SK-N-SH treated with all-trans-retinoic acid at 6 μM for 48 hours (cell line): ENCODE measurements at regions not wholly inside any gene's neighbourhood (a gene's known extent, or its start where the extent isn't known, plus 50 kb on each side); places are given as distances from the start of the nearest gene placed in this dataset.

Experiments
- ATAC-seq: fragments of 200-7000 bp; cut with Tn5 transposase; 3 replicates; pipeline ENCODE4 v1.9.1; 2020; ENCODE audit warnings: mild to moderate bottlenecking, moderate library complexity
- ARNTL ChIP-seq: fragments of 450-650 bp; formaldehyde crosslinking; IDR thresholded peaks from 2 replicates; pipeline ENCODE4 v1.5.0; 2020; ENCODE audit warnings: low read depth, mild to moderate bottlenecking, moderate library complexity, borderline replicate concordance
- BACH2 ChIP-seq: fragments of 250-450 bp; sonication (Bioruptor Pico); IDR thresholded peaks from 2 replicates; pipeline ENCODE4 v1.9.0; 2021; ENCODE audit warnings: mild to moderate bottlenecking, borderline replicate concordance
- CSDC2 ChIP-seq: fragments of 250-450 bp; sonication (Bioruptor Pico); IDR thresholded peaks from 2 replicates; pipeline ENCODE4 v1.5.0; 2020; ENCODE audit warnings: mild to moderate bottlenecking, moderate library complexity
- ESRRG ChIP-seq: fragments of 250-450 bp; sonication (Bioruptor Pico); IDR thresholded peaks from 2 replicates; pipeline ENCODE4 v1.6.1; 2021; ENCODE audit warnings: mild to moderate bottlenecking
- GLIS3 ChIP-seq: fragments of 250-450 bp; sonication (Bioruptor Pico); IDR thresholded peaks from 2 replicates; pipeline ENCODE4 v1.5.0; 2020; ENCODE audit warnings: mild to moderate bottlenecking, moderate library complexity
- ISL1 ChIP-seq: fragments of 250-450 bp; sonication (Bioruptor Pico); IDR thresholded peaks from 2 replicates; pipeline ENCODE4 v2.1.2; 2022; ENCODE audit warnings: mild to moderate bottlenecking, moderate library complexity
- OSR1 ChIP-seq: fragments of 250-450 bp; sonication (Bioruptor Pico); IDR thresholded peaks from 2 replicates; pipeline ENCODE4 v1.8.0; 2022; ENCODE audit warnings: moderate library complexity, mild to moderate bottlenecking, inconsistent platforms
- PPARA ChIP-seq: fragments of 250-450 bp; sonication (Bioruptor Pico); IDR thresholded peaks from 2 replicates; pipeline ENCODE4 v1.5.0; 2020; ENCODE audit warnings: mild to moderate bottlenecking, borderline replicate concordance
- RARB ChIP-seq: fragments of 250-450 bp; sonication (Bioruptor Pico); IDR thresholded peaks from 2 replicates; pipeline ENCODE4 v1.8.0; 2021; ENCODE audit warnings: mild to moderate bottlenecking, moderate library complexity
- TCF4 ChIP-seq: fragments of 250-450 bp; sonication (Bioruptor Pico); IDR thresholded peaks from 2 replicates; pipeline ENCODE4 v1.8.0; 2021; ENCODE audit warnings: mild to moderate bottlenecking, moderate library complexity, borderline replicate concordance
- TOX ChIP-seq: fragments of 250-450 bp; sonication (Bioruptor Pico); IDR thresholded peaks from 2 replicates; pipeline ENCODE4 v1.8.0; 2021; ENCODE audit warnings: mild to moderate bottlenecking, moderate library complexity, borderline replicate concordance
- ZC3H10 ChIP-seq: fragments of 250-450 bp; sonication (Bioruptor Pico); IDR thresholded peaks from 2 replicates; pipeline ENCODE4 v1.5.1; 2021; ENCODE audit warnings: mild to moderate bottlenecking, moderate library complexity
- ZFP3 ChIP-seq: fragments of 250-450 bp; sonication (Bioruptor Pico); IDR thresholded peaks from 2 replicates; pipeline ENCODE4 v1.5.0; 2020; ENCODE audit warnings: mild to moderate bottlenecking, moderate library complexity
- ZFP30 ChIP-seq: fragments of 450-650 bp; formaldehyde crosslinking; IDR thresholded peaks from 2 replicates; pipeline ENCODE4 v1.5.0; 2022; ENCODE audit warnings: mild to moderate bottlenecking, moderate library complexity
- ZNF565 ChIP-seq: fragments of 450-650 bp; formaldehyde crosslinking; conservative IDR thresholded peaks from 2 replicates; pipeline ENCODE4 v1.5.0; 2020; ENCODE audit warnings: low read depth, mild to moderate bottlenecking, moderate library complexity
- ZNF70 ChIP-seq: fragments of 450-650 bp; formaldehyde crosslinking; IDR thresholded peaks from 2 replicates; pipeline ENCODE4 v1.5.0; 2020; ENCODE audit warnings: mild to moderate bottlenecking, moderate library complexity
- ZNF8 ChIP-seq: fragments of 450-650 bp; formaldehyde crosslinking; IDR thresholded peaks from 2 replicates; pipeline ENCODE4 v1.5.0; 2020; ENCODE audit warnings: mild to moderate bottlenecking, moderate library complexity
- TF ChIP-seq, protein P1 (sequence below): fragments of 250-450 bp; sonication (Bioruptor Pico); IDR thresholded peaks from 2 replicates; pipeline ENCODE4 v1.5.1; 2021; ENCODE audit warnings: mild to moderate bottlenecking, moderate library complexity
- TF ChIP-seq, protein P2 (sequence below): fragments of 250-450 bp; sonication (Bioruptor Pico); IDR thresholded peaks from 2 replicates; pipeline ENCODE4 v1.5.1; 2020; ENCODE audit warnings: low read depth, mild to moderate bottlenecking, moderate library complexity
- TF ChIP-seq, protein P3 (sequence below): fragments of 250-450 bp; sonication (Bioruptor Pico); IDR thresholded peaks from 2 replicates; pipeline ENCODE4 v1.8.0; 2021; ENCODE audit warnings: low read depth, mild to moderate bottlenecking, moderate library complexity, borderline replicate concordance
- TF ChIP-seq, protein P4 (sequence below): fragments of 250-450 bp; sonication (Bioruptor Pico); IDR thresholded peaks from 2 replicates; pipeline ENCODE4 v1.8.0; 2020; ENCODE audit warnings: mild to moderate bottlenecking, moderate library complexity, borderline replicate concordance

DNA sequence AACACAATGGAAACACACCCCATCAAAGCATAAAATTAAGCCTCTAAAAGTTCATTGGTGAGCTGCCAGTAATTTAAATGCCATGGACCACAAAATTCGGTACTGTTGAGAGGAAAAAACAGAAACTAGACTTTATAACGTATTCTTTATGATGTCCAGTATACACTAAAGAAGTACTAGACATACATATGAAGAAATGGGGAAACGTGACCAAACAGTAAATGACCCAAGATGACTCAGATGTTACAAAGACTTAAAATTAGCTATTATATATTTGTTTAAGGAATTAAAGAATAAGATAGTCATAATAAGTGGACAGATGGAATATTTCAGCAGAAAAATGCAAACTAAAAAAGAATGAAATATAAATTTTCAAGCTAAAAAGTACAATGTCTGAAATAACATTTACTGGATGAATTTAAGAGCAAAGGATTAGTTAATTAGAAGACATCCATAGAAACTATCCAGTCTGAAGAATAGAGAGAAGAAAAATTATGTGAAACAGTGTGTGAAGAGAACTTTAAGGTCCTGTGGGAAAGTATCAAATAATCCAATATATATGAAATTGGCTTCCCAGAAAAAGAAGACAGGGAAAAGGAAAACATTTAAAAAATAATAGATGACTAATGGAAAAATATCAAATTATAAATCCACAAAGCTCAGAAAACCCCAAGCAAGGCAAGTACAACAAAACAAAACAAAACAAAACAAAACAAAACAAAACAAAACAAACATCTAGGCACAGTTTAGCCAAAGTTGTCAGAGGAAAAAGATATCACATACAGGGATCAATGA is 69.4 kb downstream of the SAMD9 start:
- TF ChIP-seq ZNF8 (CRISPR knock-in tag): no peak
- no peak for TF ChIP-seq ZC3H10 (CRISPR knock-in tag)
- no peak for TF ChIP-seq PPARA (CRISPR knock-in tag)
- TF ChIP-seq ZFP30 (CRISPR knock-in tag): no peak
- TF ChIP-seq CSDC2 (CRISPR knock-in tag): no peak
- no peak for TF ChIP-seq ISL1 (CRISPR knock-in tag)
- TF ChIP-seq TCF4 (CRISPR knock-in tag): no peak
- TF ChIP-seq ZFP3 (CRISPR knock-in tag): no peak
- no peak for TF ChIP-seq ARNTL (CRISPR knock-in tag)
- no peak for TF ChIP-seq TOX (CRISPR knock-in tag)
- TF ChIP-seq, protein P1, sequence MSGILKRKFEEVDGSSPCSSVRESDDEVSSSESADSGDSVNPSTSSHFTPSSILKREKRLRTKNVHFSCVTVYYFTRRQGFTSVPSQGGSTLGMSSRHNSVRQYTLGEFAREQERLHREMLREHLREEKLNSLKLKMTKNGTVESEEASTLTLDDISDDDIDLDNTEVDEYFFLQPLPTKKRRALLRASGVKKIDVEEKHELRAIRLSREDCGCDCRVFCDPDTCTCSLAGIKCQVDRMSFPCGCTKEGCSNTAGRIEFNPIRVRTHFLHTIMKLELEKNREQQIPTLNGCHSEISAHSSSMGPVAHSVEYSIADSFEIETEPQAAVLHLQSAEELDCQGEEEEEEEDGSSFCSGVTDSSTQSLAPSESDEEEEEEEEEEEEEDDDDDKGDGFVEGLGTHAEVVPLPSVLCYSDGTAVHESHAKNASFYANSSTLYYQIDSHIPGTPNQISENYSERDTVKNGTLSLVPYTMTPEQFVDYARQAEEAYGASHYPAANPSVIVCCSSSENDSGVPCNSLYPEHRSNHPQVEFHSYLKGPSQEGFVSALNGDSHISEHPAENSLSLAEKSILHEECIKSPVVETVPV (CRISPR knock-in tag): no peak
- TF ChIP-seq, protein P2, sequence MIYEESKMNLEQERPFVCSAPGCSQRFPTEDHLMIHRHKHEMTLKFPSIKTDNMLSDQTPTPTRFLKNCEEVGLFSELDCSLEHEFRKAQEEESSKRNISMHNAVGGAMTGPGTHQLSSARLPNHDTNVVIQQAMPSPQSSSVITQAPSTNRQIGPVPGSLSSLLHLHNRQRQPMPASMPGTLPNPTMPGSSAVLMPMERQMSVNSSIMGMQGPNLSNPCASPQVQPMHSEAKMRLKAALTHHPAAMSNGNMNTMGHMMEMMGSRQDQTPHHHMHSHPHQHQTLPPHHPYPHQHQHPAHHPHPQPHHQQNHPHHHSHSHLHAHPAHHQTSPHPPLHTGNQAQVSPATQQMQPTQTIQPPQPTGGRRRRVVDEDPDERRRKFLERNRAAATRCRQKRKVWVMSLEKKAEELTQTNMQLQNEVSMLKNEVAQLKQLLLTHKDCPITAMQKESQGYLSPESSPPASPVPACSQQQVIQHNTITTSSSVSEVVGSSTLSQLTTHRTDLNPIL: no peak
- no peak for TF ChIP-seq ZNF565 (CRISPR knock-in tag)
- TF ChIP-seq RARB (CRISPR knock-in tag): no peak
- TF ChIP-seq, all 23 proteins: peak for 0
- ATAC-seq: no peak

DNA sequence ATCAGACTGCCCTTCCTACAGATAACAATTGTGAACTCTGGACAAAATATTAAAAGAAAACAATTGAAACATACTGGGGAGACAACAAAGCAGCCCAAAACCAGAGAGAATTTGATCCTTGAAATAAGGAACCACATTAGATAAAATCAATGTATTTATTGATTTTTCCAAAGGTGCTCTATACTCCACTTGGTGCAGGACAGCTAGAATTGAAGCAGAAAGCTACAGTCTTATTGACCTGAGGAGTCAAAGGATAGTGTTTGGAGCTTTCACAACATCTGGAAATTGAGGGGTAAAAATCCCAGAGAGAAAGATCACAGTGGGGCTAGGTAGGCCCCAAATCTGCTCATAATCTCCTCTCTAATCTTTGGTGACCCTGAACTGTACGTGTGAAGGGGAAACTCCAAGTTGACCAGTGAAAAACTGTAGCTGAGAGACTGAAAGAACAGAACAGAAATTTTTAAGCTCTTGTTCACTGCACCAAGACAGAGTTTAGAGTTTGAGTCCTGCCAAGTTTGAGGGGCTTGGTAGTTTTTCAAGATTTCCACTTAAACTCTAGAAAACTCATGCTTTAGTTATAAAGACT is 70.2 kb downstream of the SAMD9 start:
- TF ChIP-seq ZNF565 (CRISPR knock-in tag) (no peak), GLIS3 (CRISPR knock-in tag) (no peak), ZNF70 (CRISPR knock-in tag) (no peak), ZFP3 (CRISPR knock-in tag) (no peak), ZC3H10 (CRISPR knock-in tag) (no peak), ESRRG (CRISPR knock-in tag) (no peak), ISL1 (CRISPR knock-in tag) (no peak)
- TF ChIP-seq, protein P3, sequence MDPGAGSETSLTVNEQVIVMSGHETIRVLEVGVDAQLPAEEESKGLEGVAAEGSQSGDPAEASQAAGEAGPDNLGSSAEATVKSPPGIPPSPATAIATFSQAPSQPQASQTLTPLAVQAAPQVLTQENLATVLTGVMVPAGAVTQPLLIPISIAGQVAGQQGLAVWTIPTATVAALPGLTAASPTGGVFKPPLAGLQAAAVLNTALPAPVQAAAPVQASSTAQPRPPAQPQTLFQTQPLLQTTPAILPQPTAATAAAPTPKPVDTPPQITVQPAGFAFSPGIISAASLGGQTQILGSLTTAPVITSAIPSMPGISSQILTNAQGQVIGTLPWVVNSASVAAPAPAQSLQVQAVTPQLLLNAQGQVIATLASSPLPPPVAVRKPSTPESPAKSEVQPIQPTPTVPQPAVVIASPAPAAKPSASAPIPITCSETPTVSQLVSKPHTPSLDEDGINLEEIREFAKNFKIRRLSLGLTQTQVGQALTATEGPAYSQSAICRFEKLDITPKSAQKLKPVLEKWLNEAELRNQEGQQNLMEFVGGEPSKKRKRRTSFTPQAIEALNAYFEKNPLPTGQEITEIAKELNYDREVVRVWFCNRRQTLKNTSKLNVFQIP (CRISPR knock-in tag): no peak
- no peak for ATAC-seq

DNA sequence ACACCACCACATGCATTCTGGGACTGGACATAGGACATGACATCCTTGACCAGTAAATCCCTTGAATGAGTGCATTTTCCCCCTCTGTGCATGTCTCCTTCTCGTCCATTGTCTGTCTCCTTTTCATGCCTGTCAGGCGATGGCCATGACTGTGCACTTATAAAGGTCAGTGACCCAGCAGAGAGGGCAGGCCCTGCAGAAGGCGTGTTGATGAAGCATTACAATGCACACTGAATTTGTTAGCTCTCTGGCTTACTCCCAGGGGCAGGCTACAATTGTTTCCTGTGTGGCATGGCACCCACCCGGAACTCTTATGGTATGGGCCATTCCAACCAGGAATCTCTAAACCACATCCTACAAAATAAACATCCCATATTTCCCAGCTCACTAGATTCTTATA is 71.1 kb downstream of the SAMD9 start:
- ATAC-seq: no peak

More for the DNA sequence above, 71.1 kb downstream of the SAMD9 start:
- TF ChIP-seq OSR1 (CRISPR knock-in tag) (no peak), ISL1 (CRISPR knock-in tag) (no peak), RARB (CRISPR knock-in tag) (no peak), ZNF565 (CRISPR knock-in tag) (no peak), BACH2 (CRISPR knock-in tag) (no peak), ZFP30 (CRISPR knock-in tag) (no peak), ZC3H10 (CRISPR knock-in tag) (no peak)
- TF ChIP-seq, protein P4, sequence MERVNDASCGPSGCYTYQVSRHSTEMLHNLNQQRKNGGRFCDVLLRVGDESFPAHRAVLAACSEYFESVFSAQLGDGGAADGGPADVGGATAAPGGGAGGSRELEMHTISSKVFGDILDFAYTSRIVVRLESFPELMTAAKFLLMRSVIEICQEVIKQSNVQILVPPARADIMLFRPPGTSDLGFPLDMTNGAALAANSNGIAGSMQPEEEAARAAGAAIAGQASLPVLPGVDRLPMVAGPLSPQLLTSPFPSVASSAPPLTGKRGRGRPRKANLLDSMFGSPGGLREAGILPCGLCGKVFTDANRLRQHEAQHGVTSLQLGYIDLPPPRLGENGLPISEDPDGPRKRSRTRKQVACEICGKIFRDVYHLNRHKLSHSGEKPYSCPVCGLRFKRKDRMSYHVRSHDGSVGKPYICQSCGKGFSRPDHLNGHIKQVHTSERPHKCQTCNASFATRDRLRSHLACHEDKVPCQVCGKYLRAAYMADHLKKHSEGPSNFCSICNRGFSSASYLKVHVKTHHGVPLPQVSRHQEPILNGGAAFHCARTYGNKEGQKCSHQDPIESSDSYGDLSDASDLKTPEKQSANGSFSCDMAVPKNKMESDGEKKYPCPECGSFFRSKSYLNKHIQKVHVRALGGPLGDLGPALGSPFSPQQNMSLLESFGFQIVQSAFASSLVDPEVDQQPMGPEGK (CRISPR knock-in tag): no peak
- TF ChIP-seq, protein P1 (CRISPR knock-in tag): no peak
